A549 (cell line): ENCODE measurements at regions not wholly inside any gene's neighbourhood (a gene's known extent, or its start where the extent isn't known, plus 50 kb on each side); places are given as distances from the start of the nearest gene placed in this dataset.

Source experiments
- BHLHE40 ChIP-seq: IDR thresholded peaks from 2 replicates; pipeline ENCODE4 v1.6.1; 2012; ENCODE audit warnings: low read depth, low read length, inconsistent platforms
- CEBPB ChIP-seq, 2 experiments: fragments of >200 bp in 1 of 2; sonication (Bioruptor Twin) in 1 of 2; formaldehyde crosslinking in 1 of 2; IDR thresholded peaks; 2 replicates each; pipeline ENCODE4 v1.6.1; 2012 to 2016
- KDM1A ChIP-seq: fragments of 200-600 bp; sonication (generic); IDR thresholded peaks from 2 replicates; pipeline ENCODE4 v1.6.1; 2016; ENCODE audit warnings: low read depth, mild to moderate bottlenecking
- NR3C1 ChIP-seq: fragments of >200 bp; sonication (Bioruptor Twin); formaldehyde crosslinking; IDR thresholded peaks from 3 replicates; pipeline ENCODE4 v1.6.1; 2017
- PHF8 ChIP-seq: fragments of 200-600 bp; sonication (generic); IDR thresholded peaks from 2 replicates; pipeline ENCODE4 v1.6.1; 2016; ENCODE audit warnings: low read depth, mild to moderate bottlenecking, antibody characterized with exemption, moderate library complexity, borderline replicate concordance
- POLR2A ChIP-seq: IDR thresholded peaks from 2 replicates; pipeline ENCODE4 v1.6.1; 2012; ENCODE audit warnings: mild to moderate bottlenecking, low read length
- POLR2AphosphoS2 ChIP-seq: conservative IDR thresholded peaks from 2 replicates; pipeline ENCODE4 v1.6.1; 2012; ENCODE audit warnings: low read length, improper control_type of control experiment, inconsistent platforms
- REST ChIP-seq: fragments of 200-600 bp; sonication (generic); IDR thresholded peaks from 2 replicates; pipeline ENCODE4 v1.6.1; 2016; ENCODE audit warnings: antibody characterized with exemption, mild to moderate bottlenecking, moderate library complexity
- SREBF2 ChIP-seq: fragments of 450-650 bp; IDR thresholded peaks from 2 replicates; pipeline ENCODE4 v1.6.1; 2014; ENCODE audit warnings: mild to moderate bottlenecking, moderate library complexity
- ZFP36 ChIP-seq: fragments of 450-650 bp; IDR thresholded peaks from 2 replicates; pipeline ENCODE4 v1.6.1; 2014; ENCODE audit warnings: borderline replicate concordance; ENCODE audit not compliant: partially characterized antibody
- TF ChIP-seq, protein P1 (sequence below): IDR thresholded peaks from 2 replicates; pipeline ENCODE4 v1.6.1; 2012
- TF ChIP-seq, protein P2 (sequence below): fragments of >200 bp; sonication (Bioruptor Twin); formaldehyde crosslinking; IDR thresholded peaks from 3 replicates; pipeline ENCODE4 v1.5.1; 2016
- TF ChIP-seq, protein P3 (sequence below): IDR thresholded peaks from 2 replicates; pipeline ENCODE4 v1.6.1; 2012

DNA sequence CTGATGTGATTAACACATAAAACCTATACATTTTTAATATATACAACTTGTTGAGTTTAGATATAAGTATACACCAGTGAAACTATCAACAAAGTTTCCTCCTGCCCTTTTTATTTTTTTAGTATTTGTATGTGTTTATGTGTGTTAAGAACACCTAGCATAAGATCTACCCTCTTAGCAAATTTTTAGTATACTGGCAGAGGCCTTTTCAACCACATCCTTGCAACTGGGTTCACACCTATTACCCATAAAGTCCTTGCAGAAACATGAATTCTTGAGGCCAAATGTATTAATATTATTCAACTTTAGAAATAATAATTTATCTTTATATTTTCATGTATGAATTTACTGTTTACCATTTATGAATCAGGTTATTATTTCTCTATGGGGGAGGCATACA, 119.7 kb upstream of the CRIM1 start:
- TF ChIP-seq REST, result no peak
- TF ChIP-seq CEBPB (IDR thresholded peaks at IDR 0.05), result no peak
- TF ChIP-seq, protein P1, sequence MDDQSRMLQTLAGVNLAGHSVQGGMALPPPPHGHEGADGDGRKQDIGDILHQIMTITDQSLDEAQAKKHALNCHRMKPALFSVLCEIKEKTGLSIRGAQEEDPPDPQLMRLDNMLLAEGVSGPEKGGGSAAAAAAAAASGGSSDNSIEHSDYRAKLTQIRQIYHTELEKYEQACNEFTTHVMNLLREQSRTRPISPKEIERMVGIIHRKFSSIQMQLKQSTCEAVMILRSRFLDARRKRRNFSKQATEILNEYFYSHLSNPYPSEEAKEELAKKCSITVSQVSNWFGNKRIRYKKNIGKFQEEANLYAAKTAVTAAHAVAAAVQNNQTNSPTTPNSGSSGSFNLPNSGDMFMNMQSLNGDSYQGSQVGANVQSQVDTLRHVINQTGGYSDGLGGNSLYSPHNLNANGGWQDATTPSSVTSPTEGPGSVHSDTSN, result no peak
- TF ChIP-seq POLR2AphosphoS2, result no peak
- TF ChIP-seq, protein P2, sequence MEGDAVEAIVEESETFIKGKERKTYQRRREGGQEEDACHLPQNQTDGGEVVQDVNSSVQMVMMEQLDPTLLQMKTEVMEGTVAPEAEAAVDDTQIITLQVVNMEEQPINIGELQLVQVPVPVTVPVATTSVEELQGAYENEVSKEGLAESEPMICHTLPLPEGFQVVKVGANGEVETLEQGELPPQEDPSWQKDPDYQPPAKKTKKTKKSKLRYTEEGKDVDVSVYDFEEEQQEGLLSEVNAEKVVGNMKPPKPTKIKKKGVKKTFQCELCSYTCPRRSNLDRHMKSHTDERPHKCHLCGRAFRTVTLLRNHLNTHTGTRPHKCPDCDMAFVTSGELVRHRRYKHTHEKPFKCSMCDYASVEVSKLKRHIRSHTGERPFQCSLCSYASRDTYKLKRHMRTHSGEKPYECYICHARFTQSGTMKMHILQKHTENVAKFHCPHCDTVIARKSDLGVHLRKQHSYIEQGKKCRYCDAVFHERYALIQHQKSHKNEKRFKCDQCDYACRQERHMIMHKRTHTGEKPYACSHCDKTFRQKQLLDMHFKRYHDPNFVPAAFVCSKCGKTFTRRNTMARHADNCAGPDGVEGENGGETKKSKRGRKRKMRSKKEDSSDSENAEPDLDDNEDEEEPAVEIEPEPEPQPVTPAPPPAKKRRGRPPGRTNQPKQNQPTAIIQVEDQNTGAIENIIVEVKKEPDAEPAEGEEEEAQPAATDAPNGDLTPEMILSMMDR, result no peak
- no peak for TF ChIP-seq BHLHE40
- no peak for TF ChIP-seq SREBF2
- TF ChIP-seq NR3C1, result no peak
- TF ChIP-seq KDM1A, result no peak
- TF ChIP-seq, protein P3, sequence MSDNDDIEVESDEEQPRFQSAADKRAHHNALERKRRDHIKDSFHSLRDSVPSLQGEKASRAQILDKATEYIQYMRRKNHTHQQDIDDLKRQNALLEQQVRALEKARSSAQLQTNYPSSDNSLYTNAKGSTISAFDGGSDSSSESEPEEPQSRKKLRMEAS, result no peak
- no peak for TF ChIP-seq POLR2A
- TF ChIP-seq ZFP36, result no peak
- no peak for TF ChIP-seq PHF8
